ENCODE measurements at regions not wholly inside any gene's neighbourhood (a gene's known extent, or its start where the extent isn't known, plus 50 kb on each side); places are given as distances from the start of the nearest gene placed in this dataset.
A peak's percentile ranks its signal among the peaks of the same experiment; 100 is the strongest.

- TF ChIP-seq EP300 (IDR thresholded peaks at IDR 0.05) (peak in 2 of 4 donors; percentile 66 to 80), POLR2A (IDR thresholded peaks at IDR 0.05) (no peak), CTCF (IDR thresholded peaks at IDR 0.05) (no peak), POLR2AphosphoS5 (IDR thresholded peaks at IDR 0.05) (peak; percentile 63 to 71)
- Histone ChIP-seq H3K27ac (peak overlapping the region; percentile 37 to 72 (median 51)), H3K4me1 (peaks cover 6 to 25% (median 11%) of the 10 kb centered on the region in 4 donors), H3K4me3 (no peak overlapping the region), H3K36me3 (no peaks in the 10 kb centered on the region), H3K9me3 (no peaks in the 10 kb centered on the region), H3K27me3 (no peaks in the 10 kb centered on the region)
- ATAC-seq (ENCODE audit: low FRiP score in 2 of 2) (peak; percentile 69 to 79), DNase-seq (no peak)
- 21 to 38% methylated on average over 4 of the region's 4 CpGs for WGBS, 2 donors
These were observed 58.7 kb upstream of the NFIB start for GRCh38 chr9:14372437-14373335.

- H3K36me3 ChIP-seq: no peaks in the 10 kb centered on the region
- H3K4me3 ChIP-seq: no peak overlapping the region
- no peak for TF ChIP-seq EP300 (IDR thresholded peaks at IDR 0.05)
- TF ChIP-seq POLR2AphosphoS5 (IDR thresholded peaks at IDR 0.05): no peak
- TF ChIP-seq CTCF (IDR thresholded peaks at IDR 0.05): no peak
- TF ChIP-seq POLR2A (IDR thresholded peaks at IDR 0.05): no peak
- no peak overlapping the region for H3K27ac ChIP-seq
- ATAC-seq (ENCODE audit: low FRiP score in 2 of 2): no peak
- 91 to 92% methylated on average over 6 of the region's 6 CpGs for WGBS, 2 donors
- DNase-seq: no peak
- H3K27me3 ChIP-seq: no peaks in the 10 kb centered on the region
- H3K4me1 ChIP-seq: peaks cover 6 to 22% (median 11%) of the 10 kb centered on the region in 4 donors
- no peaks in the 10 kb centered on the region for H3K9me3 ChIP-seq
These were observed 55.1 kb upstream of the NFIB start for GRCh38 chr9:14369011-14369410.

GRCh38 chr9:14366076-14366475 lies 52.1 kb upstream of the NFIB start:
- H3K27ac ChIP-seq: no peak overlapping the region
- H3K27me3 ChIP-seq: no peaks in the 10 kb centered on the region
- H3K4me3 ChIP-seq: no peak overlapping the region
- ATAC-seq (ENCODE audit: low FRiP score in 2 of 2) (peak in 1 of 2 donors; percentile 86), DNase-seq (no peak)
- H3K4me1 ChIP-seq: no peaks in the 10 kb centered on the region
- 60 to 73% methylated on average over 10 of the region's 10 CpGs for WGBS, 2 donors
- TF ChIP-seq CTCF (IDR thresholded peaks at IDR 0.05) (no peak), POLR2AphosphoS5 (IDR thresholded peaks at IDR 0.05) (no peak), POLR2A (IDR thresholded peaks at IDR 0.05) (no peak), EP300 (IDR thresholded peaks at IDR 0.05) (no peak)
- H3K36me3 ChIP-seq: no peaks in the 10 kb centered on the region
- H3K9me3 ChIP-seq: no peaks in the 10 kb centered on the region

- ATAC-seq (ENCODE audit: low FRiP score in 2 of 2): peak in 1 of 2 donors; percentile 18
- Histone ChIP-seq H3K9me3 (no peaks in the 10 kb centered on the region), H3K36me3 (no peaks in the 10 kb centered on the region), H3K4me3 (no peak overlapping the region), H3K27ac (no peak overlapping the region), H3K4me1 (no peaks in the 10 kb centered on the region), H3K27me3 (no peaks in the 10 kb centered on the region)
- TF ChIP-seq POLR2A (IDR thresholded peaks at IDR 0.05): no peak
- TF ChIP-seq EP300 (IDR thresholded peaks at IDR 0.05): no peak
- TF ChIP-seq POLR2AphosphoS5 (IDR thresholded peaks at IDR 0.05): no peak
- TF ChIP-seq CTCF (IDR thresholded peaks at IDR 0.05): no peak
- 89 to 90% methylated on average over 3 of the region's 3 CpGs for WGBS, 2 donors
- DNase-seq: no peak
These were observed 51.7 kb upstream of the NFIB start for GRCh38 chr9:14365670-14366069.

Small RNAs in the stretch of these regions (small RNA-seq; reads per million reads assigned to genes)
- 0 reads per million in 4 donors for gene AL159169.1
